IgD-negative memory B cell (primary cell): ENCODE measurements at regions not wholly inside any gene's neighbourhood (a gene's known extent, or its start where the extent isn't known, plus 50 kb on each side); places are given as distances from the start of the nearest gene placed in this dataset.
"Not testable (repeated sequence)": the region's sequence is repeated elsewhere in the genome, so short reads cannot be mapped to it uniquely, and the experiment has no call there.

Experiments used
- H3K27ac Mint-ChIP-seq, 3 donors: one replicate each; pipeline ENCODE4 v1.8.0; 2020 to 2022; ENCODE audit warnings: mild to moderate bottlenecking in 3 of 3, mixed read lengths in 3 of 3, moderate library complexity in 1 of 3
- H3K27me3 Mint-ChIP-seq: one replicate; pipeline ENCODE4 v1.8.0; 2021; ENCODE audit warnings: mixed read lengths
- H3K36me3 Mint-ChIP-seq: one replicate; pipeline ENCODE4 v1.8.0; 2020; ENCODE audit warnings: mild to moderate bottlenecking, mixed read lengths
- H3K4me1 Mint-ChIP-seq, 3 donors: one replicate each; pipeline ENCODE4 v1.8.0; 2020 to 2022; ENCODE audit warnings: mixed read lengths in 3 of 3, mild to moderate bottlenecking in 1 of 3
- H3K4me3 Mint-ChIP-seq, 4 donors: one replicate each; pipeline ENCODE4 v1.8.0; 2020 to 2022; ENCODE audit warnings: mild to moderate bottlenecking in 4 of 4, mixed read lengths in 4 of 4, moderate library complexity in 3 of 4
- H3K9me3 Mint-ChIP-seq, 3 donors: one replicate each; pipeline ENCODE4 v1.8.0; 2020 to 2021; ENCODE audit warnings: mixed read lengths in 3 of 3, mild to moderate bottlenecking in 1 of 3

DNA sequence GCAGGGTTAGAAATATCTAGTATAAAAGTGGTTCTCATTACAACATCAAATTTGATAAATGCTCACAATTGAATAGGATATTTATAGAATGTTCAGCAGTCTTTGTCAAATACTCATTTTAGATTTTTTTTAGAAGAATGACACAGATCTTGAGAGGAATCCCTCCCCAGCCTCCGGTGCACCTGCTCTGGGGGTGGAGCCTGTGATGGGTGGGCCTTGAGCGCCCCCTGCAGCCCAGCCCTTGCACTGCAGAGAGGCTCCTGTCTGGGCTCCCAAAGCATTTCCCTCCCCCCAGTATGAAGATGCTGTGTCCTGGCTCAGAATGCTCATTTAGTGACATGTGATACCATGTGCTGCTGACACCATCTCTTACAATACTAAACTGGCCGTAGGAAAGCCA lies 792.3 kb downstream of the TMEM121 start:
- Mint-ChIP-seq H3K4me3 (no peak overlapping the region), H3K9me3 (peaks cover 0 to 5% (median 0%) of the 10 kb centered on the region in 3 donors), H3K36me3 (peaks cover 1% of the 10 kb centered on the region), H3K4me1 (peaks cover 0 to 4% (median 0%) of the 10 kb centered on the region in 3 donors), H3K27me3 (no peaks in the 10 kb centered on the region), H3K27ac (no peak overlapping the region)

DNA sequence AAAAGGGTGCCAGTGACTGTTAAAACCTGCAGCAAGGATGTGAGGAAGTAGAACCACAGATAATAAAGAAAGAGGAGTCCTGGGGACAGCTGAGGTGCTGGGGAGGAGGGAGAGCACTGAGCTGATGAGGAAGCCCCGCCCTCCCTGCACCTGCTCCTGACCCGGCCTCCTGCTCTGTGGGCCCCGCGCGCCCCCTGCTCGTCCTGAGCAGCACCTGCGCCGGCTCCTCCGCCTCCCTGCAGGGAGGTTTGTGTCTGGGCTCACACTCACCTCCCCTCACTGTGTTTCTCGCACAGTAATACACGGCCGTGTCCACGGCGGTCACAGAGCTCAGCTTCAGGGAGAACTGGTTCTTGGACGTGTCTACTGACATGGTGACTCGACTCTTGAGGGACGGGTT lies 797.6 kb downstream of the TMEM121 start:
- not testable (repeated sequence) for H3K36me3 Mint-ChIP-seq, H3K27ac Mint-ChIP-seq, H3K4me3 Mint-ChIP-seq, H3K27me3 Mint-ChIP-seq, H3K9me3 Mint-ChIP-seq
- peaks cover 0 to 11% (median 0%) of the 10 kb centered on the region in 3 donors for H3K4me1 Mint-ChIP-seq

DNA sequence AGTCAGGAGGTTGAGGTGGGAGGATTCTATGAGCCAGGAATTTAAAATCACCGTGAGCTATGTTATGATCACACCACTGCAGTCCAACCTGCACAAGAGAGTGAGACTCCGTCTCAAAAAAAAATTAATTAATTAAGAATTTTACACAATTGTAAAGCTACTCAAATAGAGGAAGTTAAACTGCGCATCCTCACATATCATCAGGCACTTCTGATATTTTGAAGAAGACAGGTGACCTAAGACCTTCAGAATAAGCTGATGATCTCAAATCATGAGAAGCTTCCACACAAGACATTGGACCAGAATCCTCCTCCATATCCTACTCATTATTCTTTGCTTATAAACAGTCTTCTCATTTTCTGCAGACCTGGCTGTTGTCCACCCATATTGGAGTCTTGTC lies 800.9 kb downstream of the TMEM121 start:
- Mint-ChIP-seq H3K4me1 (peaks cover 0 to 12% (median 0%) of the 10 kb centered on the region in 3 donors), H3K27ac (no peak overlapping the region), H3K9me3 (no peaks in the 10 kb centered on the region), H3K4me3 (no peak overlapping the region), H3K27me3 (no peaks in the 10 kb centered on the region), H3K36me3 (no peaks in the 10 kb centered on the region)

DNA sequence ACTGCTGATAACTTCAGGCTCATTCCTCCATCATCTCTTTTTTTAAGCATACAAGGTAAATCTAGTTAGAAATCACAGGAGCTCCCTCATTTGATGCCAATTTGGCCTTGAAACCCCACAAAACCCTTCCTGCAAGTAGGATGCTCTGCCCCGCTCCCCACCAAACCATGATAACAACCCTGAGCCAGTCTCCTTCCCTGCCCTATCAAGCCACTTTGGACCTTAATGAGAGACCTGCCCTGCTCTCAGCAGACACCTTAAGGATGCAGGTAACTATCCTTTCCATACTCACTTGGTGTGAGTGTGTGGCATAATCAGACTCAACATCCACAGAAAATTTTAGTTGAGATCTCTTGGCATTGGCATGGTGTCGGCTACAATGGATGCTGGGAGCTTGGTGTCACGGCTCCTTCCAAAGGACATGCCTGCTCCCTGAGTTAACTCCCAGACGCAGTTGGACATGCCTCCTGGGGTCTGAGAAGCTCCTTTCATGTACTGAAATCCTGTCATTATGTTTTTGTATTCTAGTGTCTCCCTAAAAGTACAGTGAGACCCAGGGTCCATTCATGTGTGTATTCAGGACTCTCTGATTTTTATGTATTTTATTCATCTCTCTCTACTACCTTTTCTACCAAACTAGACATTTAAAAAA lies 801.4 kb downstream of the TMEM121 start:
- H3K27me3 Mint-ChIP-seq, H3K9me3 Mint-ChIP-seq, H3K4me3 Mint-ChIP-seq, H3K36me3 Mint-ChIP-seq, H3K27ac Mint-ChIP-seq: not testable (repeated sequence)
- H3K4me1 Mint-ChIP-seq, result peaks cover 0 to 12% (median 0%) of the 10 kb centered on the region in 3 donors

DNA sequence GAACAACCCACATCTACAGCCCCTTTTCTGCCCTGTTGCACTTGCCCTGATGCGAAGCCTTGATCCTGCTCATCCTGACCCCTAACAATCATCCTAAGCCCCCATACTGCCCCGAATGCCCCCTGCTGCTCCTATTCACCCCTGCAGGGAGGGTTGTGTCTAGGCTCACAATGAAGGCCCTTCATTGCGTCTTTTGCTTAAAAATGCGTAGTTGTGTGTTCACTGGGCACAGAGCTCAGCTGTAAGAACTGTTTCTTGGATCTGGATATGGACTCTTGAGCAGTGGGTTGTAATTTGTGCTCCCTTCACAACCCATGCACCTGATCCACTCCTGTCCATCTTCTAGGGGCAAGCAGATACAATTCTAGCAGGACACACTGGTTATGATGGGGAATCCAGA lies 802.9 kb downstream of the TMEM121 start:
- not testable (repeated sequence) for H3K27ac Mint-ChIP-seq, H3K27me3 Mint-ChIP-seq, H3K4me3 Mint-ChIP-seq, H3K36me3 Mint-ChIP-seq, H3K9me3 Mint-ChIP-seq
- peaks cover 0 to 17% (median 0%) of the 10 kb centered on the region in 3 donors for H3K4me1 Mint-ChIP-seq

DNA sequence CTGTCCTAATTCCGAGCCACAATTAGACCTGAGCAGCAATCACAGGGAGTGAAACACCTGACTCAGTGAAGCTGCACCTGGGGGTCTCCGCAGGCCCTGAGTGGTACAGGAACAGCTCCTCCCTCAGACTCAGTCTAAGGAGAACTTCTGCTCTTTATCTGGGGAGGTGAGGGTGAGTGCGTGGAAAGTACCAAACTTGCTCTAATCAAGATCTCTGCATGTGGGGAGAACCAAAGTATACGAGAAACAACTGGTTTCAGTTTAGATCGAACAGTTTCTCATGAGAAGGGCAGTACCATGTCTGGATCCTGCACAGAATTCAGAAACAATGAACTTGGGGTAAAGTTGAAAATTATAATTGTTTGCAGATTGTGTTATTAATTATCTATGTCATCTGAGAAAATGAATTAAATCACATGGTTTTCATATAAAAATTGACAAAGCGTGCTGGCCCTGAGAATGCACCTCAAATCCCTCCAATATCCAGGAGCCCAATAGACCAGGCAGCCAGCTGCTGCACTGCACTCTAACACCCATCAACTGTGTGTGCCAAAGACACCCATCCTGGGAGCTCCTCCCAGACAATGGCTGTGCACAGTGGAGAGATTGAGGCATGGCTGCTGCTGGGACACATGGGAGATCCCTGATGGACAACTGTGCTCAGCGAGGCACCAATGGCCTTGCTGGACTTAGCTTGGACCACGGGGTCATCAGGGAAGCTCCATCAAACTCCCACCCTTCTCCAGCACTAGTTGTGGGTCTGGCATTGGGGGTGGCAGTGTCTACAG lies 803.8 kb downstream of the TMEM121 start:
- H3K36me3 Mint-ChIP-seq, H3K9me3 Mint-ChIP-seq, H3K27me3 Mint-ChIP-seq, H3K27ac Mint-ChIP-seq: not testable (repeated sequence)
- H3K4me1 Mint-ChIP-seq, result peaks cover 0 to 22% (median 2%) of the 10 kb centered on the region in 3 donors
- peak overlapping the region in 1 of 4 donors; percentile 85 for H3K4me3 Mint-ChIP-seq

DNA sequence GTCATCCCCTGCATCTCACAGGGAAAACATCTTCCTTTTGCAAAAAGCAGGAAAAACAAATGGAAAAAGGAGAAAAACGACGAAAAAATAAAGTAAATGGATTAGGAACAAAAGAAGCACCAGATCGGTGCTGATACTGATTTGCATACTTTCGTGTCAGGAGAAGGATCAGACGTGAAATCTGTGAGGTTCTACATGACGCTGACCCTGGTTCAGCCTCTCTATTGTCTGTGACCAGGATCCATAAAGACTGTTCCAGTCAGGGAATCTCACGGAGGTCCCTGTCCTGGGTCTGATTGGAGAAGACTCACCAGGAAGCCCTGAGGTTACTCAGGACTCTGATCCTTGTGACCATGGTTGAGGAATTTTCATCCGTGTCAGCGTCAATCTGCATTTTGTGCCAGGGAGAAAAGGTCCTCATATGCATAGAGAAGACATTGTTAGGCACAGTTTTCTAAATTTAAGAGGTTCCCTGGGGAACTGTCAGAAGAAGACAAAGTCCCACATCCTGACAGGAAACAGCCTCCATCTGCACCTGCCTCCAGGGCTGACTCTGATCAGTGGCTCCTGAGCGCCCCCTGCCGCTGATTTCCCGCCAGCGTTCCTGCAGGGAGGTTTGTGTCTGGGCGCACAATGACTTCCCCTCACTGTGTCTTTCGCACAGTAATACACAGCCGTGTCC lies 808.2 kb downstream of the TMEM121 start:
- not testable (repeated sequence) for H3K36me3 Mint-ChIP-seq, H3K9me3 Mint-ChIP-seq, H3K27me3 Mint-ChIP-seq, H3K27ac Mint-ChIP-seq
- peaks cover 0 to 12% (median 2%) of the 10 kb centered on the region in 3 donors for H3K4me1 Mint-ChIP-seq
- H3K4me3 Mint-ChIP-seq, result peak overlapping the region in 2 of 4 donors; percentile 73 to 87

DNA sequence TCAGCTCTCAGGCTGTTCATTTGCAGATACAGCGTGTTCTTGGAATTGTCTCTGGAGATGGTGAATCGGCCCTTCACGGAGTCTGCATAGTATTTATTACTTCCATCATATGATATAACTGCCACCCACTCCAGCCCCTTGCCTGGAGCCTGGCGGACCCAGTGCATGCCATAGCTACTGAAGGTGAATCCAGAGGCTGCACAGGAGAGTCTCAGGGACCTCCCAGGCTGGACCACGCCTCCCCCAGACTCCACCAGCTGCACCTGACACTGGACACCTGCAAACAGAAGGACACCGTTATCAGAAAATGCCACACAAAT lies 808.7 kb downstream of the TMEM121 start:
- Mint-ChIP-seq H3K4me3 (peak overlapping the region in 2 of 4 donors; percentile 73 to 87), H3K4me1 (peaks cover 0 to 10% (median 2%) of the 10 kb centered on the region in 3 donors)
- not testable (repeated sequence) for H3K9me3 Mint-ChIP-seq, H3K36me3 Mint-ChIP-seq, H3K27ac Mint-ChIP-seq, H3K27me3 Mint-ChIP-seq

DNA sequence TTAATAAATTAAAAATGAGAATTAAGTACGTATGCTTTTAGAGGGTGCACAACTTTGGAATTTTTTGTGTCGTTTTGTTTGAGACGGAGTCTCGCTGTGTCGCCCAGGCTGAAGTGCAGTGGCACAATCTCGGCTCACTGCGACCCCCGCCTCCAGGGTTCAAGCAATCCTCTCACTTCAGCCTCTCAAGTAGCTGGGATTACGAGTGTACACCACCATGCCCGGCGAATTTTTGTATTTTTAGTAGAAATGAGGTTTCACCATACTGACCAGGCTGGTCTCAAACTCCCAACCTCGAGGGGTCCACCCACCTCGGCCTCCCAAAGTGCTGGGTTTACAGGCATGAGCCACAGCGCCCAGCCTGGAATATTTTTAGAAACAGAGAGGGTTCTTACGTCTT lies 812.4 kb downstream of the TMEM121 start:
- not testable (repeated sequence) for H3K36me3 Mint-ChIP-seq, H3K9me3 Mint-ChIP-seq, H3K4me3 Mint-ChIP-seq, H3K27me3 Mint-ChIP-seq, H3K4me1 Mint-ChIP-seq, H3K27ac Mint-ChIP-seq

DNA sequence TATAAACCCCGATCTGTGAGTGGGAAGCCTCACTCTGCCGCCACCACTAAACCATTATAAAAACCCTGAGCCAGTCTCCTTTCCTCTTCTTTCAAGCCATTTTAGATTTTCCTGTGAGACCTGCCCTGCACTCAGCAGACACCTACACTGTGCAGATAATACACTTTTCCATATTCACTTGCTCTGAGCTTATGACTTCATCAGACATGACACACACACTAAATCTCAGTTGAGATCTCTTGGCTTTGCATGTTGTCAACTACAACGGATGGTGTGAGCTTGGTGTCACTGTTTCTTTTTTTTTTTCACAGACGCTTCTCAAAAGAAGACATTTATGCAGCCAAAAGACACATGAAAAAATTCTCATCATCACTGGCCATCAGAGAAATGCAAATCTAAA lies 814.3 kb downstream of the TMEM121 start:
- H3K36me3 Mint-ChIP-seq, H3K4me3 Mint-ChIP-seq, H3K27ac Mint-ChIP-seq, H3K9me3 Mint-ChIP-seq, H3K27me3 Mint-ChIP-seq, H3K4me1 Mint-ChIP-seq: not testable (repeated sequence)

DNA sequence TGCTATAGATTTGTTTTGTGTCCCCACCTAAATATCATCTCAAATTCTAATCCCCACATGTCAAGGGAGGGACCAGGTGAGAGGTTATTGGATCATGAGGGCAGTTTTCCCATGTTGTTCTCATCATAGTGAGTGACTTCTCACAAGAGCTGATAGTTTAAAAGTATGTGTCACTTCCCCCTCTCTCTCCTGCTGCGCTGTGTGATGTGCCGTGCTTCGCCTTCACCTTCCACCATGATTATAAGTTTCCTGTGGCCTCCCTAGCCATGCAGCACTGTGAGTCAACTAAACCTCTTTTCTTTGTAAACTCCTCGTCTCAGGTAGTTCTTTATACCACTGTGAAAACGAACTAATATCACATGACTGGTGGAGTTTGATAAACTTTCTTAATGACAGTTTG lies 814.8 kb downstream of the TMEM121 start:
- not testable (repeated sequence) for H3K4me1 Mint-ChIP-seq, H3K27me3 Mint-ChIP-seq, H3K27ac Mint-ChIP-seq, H3K4me3 Mint-ChIP-seq, H3K36me3 Mint-ChIP-seq, H3K9me3 Mint-ChIP-seq

DNA sequence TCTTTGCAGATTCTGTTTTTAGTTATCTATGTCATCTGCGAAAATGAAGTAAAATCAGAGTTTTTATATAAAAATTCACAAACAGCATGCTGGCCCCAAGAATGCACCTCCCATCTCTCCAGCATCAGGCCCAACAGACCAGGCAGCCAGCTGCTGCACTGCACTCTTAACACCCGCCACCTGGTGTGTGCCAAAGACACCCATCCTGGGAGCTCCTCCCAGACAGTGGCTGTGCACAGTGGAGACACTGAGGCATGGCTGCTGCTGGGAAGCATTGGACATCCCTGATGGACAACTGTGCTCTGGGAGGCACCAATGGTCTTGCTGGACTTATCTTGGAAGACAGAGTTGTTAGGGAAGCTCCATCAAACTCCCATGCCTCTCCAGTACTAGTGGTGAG lies 817.2 kb downstream of the TMEM121 start:
- no peak overlapping the region for H3K4me3 Mint-ChIP-seq
- H3K36me3 Mint-ChIP-seq, result peaks cover 6% of the 10 kb centered on the region
- H3K27me3 Mint-ChIP-seq, result peaks cover 3% of the 10 kb centered on the region
- H3K4me1 Mint-ChIP-seq, result peaks cover 0 to 13% (median 0%) of the 10 kb centered on the region in 3 donors
- H3K9me3 Mint-ChIP-seq, result no peaks in the 10 kb centered on the region
- no peak overlapping the region for H3K27ac Mint-ChIP-seq

DNA sequence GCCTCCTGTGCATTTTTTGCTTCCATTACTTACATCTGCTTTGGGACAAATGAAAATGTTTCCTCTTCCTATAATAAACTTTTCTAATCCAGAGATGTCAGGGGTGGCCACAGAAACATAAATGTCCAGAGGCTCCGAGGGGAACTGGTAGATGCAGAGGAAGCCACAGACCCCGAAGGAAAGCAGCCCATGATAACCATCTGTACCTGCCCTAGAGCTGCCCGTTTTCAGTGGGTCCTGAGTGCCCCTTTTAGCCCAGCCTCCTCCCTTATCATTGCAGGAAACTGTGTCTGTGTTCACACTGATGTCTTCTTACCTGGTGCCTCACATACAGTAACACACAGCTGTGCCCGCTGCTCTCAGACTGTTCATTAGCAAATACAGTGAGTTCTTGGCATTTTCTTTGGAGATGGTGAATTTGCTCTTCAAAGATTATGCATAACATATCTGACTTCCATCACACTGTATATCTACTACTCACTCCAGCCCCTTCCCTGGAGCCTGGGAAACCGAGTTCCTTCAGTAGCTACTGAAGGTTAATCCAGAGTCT lies 817.8 kb downstream of the TMEM121 start:
- H3K36me3 Mint-ChIP-seq, H3K27ac Mint-ChIP-seq, H3K4me3 Mint-ChIP-seq, H3K9me3 Mint-ChIP-seq, H3K27me3 Mint-ChIP-seq: not testable (repeated sequence)
- H3K4me1 Mint-ChIP-seq, result peaks cover 0 to 17% (median 0%) of the 10 kb centered on the region in 3 donors

DNA sequence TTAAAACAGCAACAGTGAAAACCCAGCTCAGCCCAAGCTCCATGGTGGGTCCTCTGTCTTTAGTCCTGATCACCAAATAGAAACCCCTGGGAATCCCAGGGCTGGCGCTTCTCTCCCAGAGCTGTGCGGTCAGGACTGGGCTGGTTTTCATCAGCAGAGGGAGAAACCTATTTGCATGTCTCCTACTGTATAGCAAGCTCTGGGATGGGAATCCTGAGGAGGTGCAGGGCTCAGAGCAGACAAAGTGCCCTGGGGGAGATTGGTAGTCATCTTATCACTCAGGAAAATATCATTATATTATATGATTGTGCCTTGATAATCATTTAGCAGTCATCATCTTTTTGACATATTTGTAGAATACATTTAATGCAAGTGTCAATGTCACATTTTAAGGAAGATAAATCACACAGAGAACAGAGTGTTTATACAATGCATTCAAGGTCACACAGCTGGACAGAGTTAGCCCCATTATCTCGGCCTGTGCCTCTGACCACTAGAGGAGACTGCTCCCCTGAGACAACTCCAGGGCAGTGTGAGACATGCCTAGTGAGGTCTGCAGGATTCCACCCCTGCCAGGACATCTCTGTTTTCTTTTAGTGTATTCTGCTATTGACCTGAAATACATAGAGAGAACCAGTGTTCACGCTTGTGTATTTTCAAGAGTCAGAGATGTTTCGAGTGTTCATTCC lies 818.6 kb downstream of the TMEM121 start:
- H3K4me3 Mint-ChIP-seq, H3K27ac Mint-ChIP-seq, H3K9me3 Mint-ChIP-seq, H3K36me3 Mint-ChIP-seq, H3K27me3 Mint-ChIP-seq: not testable (repeated sequence)
- H3K4me1 Mint-ChIP-seq, result peaks cover 0 to 21% (median 0%) of the 10 kb centered on the region in 3 donors

DNA sequence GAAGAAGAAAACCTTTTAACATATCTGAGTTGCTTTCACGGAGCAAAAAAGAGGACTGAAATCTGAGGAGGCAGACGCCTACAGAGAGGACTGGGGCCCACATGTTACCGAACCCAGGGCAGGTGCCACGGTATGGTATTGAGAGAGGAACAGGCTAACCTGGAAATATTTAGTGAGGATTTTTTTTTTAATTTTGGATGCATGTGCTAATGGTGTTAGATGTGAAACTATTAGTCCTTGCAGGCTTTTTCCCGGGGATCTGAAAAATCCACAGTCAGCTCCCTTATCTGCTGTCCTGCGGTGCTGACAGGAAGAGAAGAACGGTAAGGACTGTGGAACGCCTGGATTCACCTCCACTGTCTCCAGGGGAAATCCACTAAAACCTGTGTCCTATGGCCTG lies 819.7 kb downstream of the TMEM121 start:
- H3K27me3 Mint-ChIP-seq, result no peaks in the 10 kb centered on the region

More for the DNA sequence above, 819.7 kb downstream of the TMEM121 start:
- Mint-ChIP-seq H3K9me3 (no peaks in the 10 kb centered on the region), H3K4me1 (peaks cover 0 to 25% (median 0%) of the 10 kb centered on the region in 3 donors), H3K4me3 (no peak overlapping the region), H3K36me3 (peaks cover 7% of the 10 kb centered on the region), H3K27ac (no peak overlapping the region)
